AML-193 (cell line): ENCODE measurements at regions not wholly inside any gene's neighbourhood (a gene's known extent, or its start where the extent isn't known, plus 50 kb on each side); places are given as distances from the start of the nearest gene placed in this dataset.
"Not testable (repeated sequence)": the region's sequence is repeated elsewhere in the genome, so short reads cannot be mapped to it uniquely, and the experiment has no call there.

Experiments used
- DNase-seq, 2 experiments: peaks; one replicate each; lab custom pipeline; 2025; lab: John Stamatoyannopoulos, UW

DNA sequence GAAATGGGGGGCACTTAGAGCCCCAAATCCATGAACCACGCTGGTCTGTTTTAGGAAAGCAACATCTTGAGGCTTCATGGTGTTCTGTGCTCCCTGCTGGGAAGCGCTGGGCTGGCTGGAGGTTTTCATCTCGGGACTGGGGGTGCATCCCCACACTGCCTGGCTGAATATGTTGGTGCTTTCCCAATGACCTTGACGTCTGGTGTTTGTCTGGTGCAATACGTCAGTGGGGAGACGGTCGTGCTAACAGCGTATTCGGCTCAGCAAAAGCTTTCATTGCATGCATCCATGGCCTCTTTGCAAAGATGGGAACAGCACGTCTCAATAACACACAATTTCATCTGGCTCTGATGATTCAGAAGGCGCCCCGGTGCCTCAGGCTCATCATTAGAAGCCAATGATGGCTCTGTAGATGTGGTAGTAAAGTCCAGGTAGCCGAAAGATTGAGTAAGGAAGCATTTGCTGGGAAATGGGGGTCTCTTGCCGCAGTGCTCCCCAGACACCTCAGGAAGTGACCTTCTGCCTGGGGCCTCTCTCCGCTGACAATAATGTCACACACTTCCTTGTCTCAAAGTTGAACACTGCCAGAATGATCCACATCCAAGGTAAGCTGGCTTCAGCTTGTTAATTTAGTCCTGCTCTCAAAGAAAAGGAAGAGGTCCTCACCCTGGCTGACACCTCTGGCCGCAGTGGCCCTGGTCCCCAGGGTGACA, 97.7 kb downstream of the ING1 start:
- DNase-seq, result no peak

DNA sequence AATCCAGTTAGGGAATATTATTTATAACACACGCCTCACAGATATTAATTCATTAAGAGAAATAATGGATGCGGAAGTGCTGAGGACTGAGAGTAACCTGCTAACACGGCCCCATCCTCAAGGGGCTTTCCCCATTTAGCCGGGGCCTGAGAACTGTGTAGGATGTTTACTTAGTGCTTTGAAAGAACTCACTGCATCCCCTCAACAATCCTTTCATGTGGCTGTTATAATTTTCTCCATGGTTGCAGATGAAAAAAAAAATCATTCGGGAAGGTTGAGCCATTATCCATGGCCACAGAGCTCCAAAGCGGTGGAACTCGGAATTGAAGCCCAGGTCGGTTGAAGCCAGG, 98.2 kb downstream of the ING1 start:
- DNase-seq, result no peak

DNA sequence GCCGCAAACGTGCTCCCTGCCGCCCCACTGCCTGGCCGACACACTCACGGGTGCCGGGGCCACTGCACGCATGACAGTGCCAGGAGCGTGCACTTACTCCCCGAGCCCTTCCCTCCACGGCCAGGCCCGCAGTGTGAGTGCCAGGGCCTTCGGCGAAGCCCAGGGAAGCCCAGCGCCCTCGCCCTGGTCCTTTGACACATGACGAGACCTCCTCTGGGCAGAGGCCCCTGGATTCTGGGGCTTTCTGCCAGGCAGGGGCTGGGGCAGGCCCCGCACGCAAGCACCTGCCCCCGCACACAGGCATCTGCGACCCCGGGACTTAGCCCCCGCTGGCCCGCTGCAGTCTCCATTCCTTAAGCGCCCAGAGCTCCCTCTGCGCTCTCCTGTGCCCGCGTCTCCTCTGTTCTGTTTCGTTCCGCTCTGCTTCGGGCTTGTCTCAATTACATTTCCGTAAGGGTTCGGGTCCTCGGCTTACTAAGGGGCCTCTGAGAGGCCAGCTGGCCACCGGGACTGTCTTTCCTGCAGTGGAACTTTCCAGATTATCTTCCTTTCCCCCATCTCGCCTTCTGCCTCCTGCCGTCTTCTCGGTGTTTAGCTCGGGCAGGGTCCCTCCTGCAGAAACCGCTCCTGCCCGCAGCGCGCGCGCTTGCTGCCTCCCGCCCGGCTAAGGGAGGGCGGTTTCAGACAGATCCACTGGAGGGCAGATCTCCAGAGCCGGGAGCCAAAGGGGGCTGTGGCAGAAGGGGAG, 98.8 kb downstream of the ING1 start:
- no peak for DNase-seq

DNA sequence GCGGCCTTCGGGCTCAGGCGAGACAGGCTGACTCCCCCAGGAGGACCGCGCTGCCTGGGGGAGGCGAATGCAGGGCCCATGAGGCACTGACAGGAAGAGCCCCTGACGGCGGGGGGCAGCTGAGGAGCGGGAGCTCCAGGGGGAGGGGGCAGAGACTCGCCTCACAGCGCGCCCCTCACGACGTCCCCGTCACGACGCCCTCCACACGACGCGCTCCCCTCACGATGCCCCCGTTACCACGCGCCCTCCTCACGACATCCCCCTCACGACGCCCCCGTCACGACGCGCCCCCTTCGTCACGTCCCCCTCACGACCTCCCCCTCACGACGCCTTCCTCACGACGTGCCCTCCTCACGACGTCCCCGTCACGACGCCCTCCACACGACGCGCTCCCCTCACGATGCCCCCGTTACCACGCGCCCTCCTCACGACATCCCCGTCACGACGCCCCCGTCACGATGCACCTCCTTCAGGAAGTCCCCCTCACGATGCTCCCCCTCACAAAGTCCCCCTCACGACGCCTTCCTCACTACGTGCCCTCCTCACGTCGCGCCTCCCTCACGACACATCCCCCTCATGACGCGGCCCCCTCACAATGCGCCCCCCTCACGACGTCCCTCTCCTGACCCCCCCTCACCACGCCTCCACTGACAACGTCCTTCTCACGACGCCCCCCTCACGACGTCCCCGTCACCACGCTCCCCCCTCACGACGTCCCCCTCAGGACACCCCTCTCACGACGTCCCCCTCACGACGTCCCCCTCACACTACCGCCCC, 99.6 kb downstream of the ING1 start:
- DNase-seq, result no peak

DNA sequence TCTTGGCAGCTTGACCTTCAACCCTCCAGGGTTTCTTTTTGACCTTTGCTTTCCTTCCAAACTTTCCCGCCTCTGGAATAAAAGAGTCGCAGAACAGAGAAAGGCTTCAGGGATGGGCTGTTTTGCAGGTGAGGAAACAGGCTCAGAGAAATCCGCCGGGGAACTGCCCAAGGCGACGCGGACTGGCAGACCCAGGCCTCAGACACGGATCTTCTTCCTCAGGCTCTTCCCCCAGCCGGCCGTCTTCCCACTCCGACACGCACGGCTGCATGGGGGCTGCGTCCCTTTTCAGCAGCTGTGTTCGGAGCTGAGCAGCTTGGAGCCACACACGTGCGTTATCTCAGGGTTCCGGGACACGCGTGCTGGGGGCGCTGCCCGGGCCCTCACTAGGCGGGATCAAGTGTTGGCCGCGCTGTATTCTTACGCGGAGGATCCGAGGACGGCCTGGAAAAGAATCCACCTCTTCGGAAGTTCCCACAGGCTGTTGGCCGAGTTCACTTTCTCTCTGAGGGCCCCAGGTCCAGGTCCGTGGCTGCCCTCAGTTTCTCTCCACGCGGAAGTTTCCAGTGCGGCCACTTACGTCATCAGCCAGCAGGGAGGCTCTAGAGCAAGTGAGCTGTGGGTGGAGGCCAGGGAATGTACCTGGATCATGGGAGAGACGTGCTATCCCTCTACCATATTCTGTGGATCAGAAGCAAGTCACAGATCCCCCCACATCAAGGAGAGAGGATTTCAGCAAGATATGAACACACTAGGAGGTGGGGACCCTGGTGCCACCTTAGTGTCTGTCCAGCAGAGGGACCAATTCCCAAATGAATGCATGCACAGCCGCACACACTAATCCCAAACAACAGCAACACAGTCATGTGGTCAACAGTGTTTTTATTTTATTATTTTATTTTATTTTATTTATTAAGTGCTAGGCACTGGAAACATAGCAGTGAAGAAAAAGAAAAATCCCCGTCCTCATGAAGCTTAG, 100.4 kb downstream of the ING1 start:
- no peak for DNase-seq

DNA sequence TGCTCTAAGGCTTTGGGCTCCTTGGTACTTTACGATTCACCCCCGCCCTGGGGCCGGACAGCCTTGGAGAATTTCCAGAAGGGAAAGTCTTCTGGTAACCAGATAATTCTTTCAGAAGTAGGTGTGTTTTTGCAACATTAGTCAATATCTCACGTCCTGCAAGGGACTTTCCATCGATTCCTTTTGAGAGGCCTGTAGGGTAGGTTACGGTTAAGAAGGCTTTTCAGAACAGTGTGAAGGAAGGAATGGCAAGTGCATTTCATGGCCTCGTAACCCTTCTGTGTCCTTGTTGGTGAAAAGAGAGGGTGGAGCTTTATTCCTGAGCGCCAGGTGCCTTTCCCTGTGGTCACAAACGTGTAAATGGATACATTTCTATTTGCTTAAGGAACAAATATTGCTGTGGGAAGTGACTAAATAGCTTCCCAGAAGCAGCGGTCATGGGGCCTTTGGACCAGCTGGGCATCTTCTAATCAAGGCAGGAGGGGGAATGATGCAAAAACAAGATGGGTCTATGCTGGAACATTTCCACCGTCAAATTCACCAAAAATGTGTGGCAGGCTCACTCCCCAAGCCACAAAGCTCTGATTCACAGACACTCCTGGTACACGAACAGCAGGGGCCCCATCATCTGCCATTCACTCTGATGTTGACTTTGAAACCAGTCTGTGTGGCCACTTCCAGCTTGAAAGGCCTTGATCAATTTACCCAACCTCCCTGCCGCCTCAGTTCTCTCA, 99.2 kb downstream of the ANKRD10 start:
- no peak for DNase-seq

DNA sequence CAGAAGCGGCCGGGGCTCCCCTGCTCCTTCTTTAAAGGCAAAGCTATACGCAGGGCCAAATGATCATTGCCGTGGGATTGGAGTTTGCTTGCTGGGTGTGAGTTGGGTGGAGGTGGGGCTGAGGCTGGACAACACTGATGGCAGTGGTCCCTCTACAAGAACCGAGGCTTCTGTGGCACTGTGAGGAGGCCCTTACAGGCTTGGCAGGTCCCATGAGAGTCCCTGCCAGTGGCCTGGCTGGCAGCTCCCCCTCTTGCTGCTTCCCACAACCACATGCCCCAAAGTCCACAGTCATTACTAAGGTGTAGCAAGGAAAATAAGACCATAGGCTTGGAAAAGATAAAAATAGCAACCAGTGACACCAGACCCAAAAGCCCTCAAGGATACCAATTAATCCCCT, 98.4 kb downstream of the ANKRD10 start:
- DNase-seq, result no peak

DNA sequence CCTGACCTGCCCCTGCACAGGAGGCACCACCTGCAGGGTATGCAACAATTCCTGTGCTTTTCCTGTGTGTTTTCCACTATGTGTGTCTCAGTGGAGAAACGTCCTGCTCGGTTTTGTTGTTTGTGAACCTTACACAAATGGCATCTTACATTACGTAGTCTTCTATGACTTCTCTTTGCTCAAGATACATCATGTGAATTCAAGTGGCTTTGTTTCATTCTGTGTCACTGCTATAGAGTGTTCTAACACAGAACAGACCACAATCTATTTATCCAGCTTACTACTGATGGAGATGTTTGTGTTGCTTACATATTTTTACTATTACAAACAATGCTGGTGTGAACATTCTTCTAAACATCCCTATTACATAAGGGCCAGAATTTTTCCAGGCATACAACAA, 97.7 kb downstream of the ANKRD10 start:
- no peak for DNase-seq

DNA sequence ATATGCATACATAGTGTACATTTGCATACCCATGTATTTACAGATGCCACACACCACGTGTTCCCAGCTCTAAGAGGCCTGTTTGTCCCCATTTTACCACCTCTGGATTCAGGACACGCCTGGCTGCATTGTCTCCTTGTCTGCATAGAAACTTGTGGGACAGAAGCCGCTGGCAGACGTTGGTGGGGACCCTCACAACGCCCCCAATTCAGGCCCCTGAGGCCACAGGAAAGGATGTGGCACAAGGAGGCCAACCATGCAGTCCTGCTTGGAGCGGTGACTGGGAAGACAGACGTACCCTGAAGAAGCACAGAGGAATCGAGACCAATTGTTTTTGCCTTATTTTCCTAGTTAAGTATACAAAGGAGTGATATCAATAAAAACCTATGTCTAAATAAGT, 96.1 kb downstream of the ANKRD10 start:
- no peak for DNase-seq

DNA sequence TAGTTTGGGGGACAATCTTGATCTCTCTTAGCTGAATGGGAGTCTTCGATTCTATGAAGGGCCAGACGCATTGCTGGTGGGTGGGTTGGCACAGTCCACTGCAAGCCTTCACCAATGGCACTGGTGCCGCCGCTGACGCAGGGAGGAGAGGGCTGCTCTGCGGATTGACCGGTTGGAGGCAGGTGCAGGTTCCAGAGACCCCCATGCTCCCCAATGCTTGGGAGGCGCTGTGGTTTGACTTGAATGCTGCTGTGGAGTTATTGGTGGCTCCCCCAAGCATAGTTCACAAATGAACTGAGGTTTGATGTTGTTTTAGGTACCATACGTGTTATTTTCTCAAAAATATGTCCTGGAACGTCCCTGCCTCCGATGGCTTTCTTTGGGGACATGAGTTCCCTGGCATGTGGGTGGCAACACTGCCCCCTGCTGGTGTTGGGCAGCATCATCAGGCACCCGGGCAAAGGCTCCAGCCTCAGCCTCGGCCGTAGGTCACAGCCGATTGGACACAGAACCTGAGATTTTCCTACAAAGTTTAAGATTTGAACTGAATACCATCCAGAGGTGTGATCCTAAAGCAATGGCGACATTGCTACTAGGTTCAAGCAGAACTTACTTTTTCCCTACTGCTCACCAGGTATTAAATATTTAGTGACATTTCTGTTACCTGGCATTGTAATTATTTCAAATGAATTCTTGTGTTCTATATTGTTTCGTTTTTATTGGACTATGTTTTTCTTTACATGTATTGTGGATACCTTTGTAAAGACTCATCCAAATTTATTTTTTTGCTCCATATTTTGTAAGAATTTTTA, 95.5 kb downstream of the ANKRD10 start:
- DNase-seq, result peak; percentile 56 to 64

DNA sequence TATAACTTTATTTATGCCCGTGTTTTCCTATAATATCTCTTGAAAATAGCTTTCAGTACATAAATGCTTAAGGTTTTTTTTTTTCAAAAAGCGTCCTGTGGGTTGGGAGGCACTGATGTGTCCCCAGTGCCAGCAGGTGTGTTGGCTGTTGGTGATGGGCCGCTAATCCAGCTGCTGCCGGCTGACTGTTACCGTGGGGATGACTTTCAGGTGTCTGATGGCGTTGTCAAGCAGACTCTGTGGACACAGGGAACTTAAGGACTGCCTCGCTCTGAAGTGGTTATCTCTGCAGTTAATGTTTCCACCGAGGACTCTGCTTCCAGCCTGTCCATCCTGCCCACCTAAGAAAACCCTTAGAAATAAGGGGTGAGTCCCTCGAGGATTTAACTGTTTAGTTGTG, 94.5 kb downstream of the ANKRD10 start:
- no peak for DNase-seq

DNA sequence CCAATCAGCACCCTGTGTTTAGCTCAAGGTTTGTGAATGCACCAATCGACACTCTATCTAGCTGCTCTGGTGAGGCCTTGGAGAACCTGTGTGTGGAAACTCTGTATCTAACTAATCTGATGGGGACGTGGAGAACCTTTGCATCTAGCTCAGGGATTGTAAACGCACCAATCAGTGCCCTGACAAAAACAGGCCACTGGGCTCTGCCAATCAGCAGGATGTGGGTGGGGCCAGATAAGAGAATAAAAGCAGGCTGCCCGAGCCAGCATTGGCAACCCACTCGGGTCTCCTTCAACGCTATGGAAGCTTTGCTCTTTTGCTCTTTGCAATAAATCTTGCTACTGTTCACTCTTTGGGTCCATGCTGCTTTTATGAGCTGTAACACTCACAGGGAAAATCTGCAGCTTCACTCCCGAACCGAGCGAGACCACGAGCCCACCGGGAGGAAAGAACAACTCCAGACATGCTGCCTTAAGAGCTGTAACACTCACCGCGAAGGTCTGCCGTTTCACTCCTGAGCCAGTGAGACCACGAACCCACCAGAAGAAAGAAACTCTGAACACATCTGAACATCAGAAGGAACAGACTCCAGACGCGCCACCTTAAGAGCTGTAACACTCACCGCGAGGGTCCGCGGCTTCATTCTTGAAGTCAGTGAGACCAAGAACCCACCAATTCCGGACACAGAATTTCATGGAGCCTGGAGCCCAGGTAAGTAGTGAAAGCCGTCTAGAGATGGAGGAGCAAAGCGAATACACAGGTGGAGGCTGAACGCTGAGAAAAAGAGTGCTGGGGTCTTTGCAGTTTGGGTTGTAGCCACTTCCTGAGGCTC, 92.8 kb downstream of the ANKRD10 start:
- not testable (repeated sequence) for DNase-seq

DNA sequence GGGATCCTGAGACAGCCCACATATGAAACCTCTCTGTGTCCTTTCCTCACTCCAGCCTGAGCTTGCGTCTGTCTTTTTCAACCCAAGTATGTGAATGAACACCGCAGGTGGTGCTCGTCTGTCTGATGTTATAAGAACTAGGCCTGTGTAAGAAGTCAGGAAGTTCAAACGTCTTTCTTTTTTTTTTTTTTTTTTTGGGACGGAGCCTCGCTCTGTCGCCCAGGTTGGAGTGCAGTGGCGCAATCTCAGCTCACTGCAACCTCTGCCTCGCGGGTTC, 92.3 kb downstream of the ANKRD10 start:
- no peak for DNase-seq

DNA sequence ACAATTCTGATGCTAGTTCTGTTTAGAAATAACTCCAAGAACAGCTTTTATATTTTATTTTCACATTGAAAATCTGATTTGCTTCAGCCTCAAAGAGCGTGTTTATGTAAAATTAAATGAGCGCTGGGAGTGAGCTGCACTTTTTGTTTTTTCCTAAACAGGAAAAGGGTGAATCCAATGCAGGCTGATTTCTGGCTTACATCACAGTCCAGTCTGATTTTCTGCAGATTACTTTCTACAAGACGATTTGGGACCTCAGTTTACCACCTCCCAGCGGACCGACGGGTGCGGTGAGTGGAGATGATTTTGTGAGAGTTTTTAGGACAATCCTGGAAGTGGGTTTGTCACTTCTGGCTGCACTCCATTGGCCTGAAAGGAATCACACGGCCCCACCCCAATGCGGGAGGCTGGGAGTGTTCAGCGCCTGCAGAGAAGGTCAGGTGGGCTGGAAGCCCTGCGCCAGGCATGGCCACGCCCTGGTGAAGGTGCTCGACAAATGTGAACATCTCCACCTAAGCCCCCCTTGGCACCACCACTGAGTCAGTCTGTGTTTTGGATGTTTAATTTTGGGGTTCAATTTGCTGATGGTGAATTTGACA, 90.1 kb downstream of the ANKRD10 start:
- no peak for DNase-seq

DNA sequence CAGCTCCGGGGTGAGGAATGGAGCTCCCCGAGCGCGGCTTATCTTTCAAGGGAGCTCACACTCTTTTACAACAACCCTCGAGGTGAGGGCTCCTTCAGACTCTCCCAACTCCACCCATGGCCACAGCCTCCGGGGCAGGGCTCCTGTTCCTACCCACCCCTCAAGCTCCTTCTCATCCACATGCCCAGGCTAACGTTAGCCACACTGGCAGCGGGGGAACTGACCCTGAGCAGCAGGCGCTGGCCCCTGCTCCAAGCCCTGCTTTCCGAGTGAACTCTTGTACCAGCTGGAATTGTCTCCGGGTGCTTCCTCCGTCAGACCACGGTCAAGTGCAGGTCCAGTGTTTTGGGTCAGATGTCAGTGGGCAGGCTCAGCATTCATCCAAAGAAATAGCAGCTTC, 89.4 kb downstream of the ANKRD10 start:
- DNase-seq, result no peak

DNA sequence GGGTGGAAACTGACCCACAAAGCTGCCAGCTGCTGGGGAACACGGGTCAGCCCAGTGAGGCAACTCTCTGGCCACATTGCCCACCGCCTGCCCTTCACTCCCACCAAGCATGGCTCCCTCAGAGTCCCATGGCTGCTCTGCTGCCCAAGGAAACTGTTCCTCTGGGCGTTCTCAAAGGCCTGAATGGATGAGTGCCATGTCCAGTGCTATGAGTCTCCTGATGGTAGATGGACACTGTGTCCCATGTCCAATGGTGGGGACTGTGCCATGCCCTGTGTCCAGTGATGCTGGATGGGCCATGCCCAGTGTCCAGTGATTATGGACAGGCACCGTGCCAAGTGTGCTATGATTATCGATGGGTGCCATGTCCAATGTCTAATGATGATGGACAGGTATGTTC, 88.8 kb downstream of the ANKRD10 start:
- no peak for DNase-seq

DNA sequence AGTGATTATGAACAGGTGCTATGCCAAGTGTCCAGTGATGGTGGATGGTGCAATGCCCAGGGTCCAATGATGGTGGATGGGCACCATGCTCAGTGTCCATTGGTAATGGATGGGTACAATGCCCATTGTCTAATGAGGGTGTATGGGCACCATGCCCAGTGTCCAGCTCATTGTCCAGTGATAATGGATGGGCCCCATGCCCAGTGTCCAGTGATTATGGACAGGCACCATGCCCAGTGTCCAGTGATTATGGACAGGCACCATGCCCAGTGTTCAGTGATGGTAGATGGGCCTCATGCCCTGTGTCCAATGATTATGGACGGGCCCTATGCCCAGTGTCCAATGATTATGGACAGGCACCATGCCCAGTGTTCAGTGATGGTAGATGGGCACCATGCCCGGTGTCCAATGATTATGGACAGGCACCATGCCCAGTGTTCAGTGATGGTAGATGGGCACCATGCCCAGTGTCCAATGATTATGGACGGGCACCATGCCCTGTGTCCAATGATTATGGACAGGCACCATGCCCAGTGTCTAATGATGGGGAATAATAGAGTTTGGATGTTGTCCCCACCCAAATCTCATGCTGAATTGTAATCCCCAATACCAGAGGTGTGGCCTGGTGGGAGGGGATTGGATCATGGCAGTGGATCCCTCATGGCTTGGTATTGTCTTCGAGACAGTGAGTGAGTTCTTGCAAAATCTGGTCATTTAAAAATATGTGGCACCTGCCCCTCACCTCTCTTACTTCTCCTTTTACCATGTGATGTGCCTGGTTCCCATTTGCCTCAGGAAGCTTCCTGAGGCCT, 87.8 kb downstream of the ANKRD10 start:
- DNase-seq, result no peak
